ENCODE measurements at regions not wholly inside any gene's neighbourhood (a gene's known extent, or its start where the extent isn't known, plus 50 kb on each side); places are given as distances from the start of the nearest gene placed in this dataset.

DNA sequence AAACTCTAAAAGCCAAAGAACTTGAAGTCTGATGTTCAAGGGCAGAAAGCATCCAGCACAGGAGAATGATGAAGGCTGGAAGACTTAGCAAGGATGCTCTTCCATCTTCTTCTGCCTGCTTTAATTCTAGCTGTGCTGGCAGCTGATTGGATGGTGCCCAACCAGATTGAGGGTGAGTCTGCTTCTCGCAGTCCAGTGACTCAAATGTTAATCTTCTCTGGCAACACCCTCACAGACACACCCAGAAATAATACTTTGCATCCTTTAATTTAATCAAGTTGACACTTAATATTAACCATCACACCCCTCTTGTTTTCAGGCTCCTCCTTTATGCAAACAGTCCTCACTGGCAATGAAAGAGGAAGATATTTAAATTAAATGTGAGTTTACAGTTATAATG, 321.7 kb downstream of the TEX13C start:
- POLR2A ChIA-PET, result no interaction called here
- DNase-seq (ENCODE audit: low read depth), result no peak
- Histone ChIP-seq H3K4me3 (ENCODE audit: low read depth, low read length) (no peak overlapping the region), H3K36me3 (ENCODE audit: control insufficient read depth, insufficient read depth, low read length) (no peaks in the 10 kb centered on the region), H3K27me3 (ENCODE audit: control insufficient read depth, insufficient read depth, low read length) (no peaks in the 10 kb centered on the region)
- CTCF ChIA-PET, result no interaction called here
- TF ChIP-seq, protein P1, sequence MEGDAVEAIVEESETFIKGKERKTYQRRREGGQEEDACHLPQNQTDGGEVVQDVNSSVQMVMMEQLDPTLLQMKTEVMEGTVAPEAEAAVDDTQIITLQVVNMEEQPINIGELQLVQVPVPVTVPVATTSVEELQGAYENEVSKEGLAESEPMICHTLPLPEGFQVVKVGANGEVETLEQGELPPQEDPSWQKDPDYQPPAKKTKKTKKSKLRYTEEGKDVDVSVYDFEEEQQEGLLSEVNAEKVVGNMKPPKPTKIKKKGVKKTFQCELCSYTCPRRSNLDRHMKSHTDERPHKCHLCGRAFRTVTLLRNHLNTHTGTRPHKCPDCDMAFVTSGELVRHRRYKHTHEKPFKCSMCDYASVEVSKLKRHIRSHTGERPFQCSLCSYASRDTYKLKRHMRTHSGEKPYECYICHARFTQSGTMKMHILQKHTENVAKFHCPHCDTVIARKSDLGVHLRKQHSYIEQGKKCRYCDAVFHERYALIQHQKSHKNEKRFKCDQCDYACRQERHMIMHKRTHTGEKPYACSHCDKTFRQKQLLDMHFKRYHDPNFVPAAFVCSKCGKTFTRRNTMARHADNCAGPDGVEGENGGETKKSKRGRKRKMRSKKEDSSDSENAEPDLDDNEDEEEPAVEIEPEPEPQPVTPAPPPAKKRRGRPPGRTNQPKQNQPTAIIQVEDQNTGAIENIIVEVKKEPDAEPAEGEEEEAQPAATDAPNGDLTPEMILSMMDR (IDR thresholded peaks at IDR 0.05; ENCODE audit: insufficient read depth, low read depth, low read length), result no peak

DNA sequence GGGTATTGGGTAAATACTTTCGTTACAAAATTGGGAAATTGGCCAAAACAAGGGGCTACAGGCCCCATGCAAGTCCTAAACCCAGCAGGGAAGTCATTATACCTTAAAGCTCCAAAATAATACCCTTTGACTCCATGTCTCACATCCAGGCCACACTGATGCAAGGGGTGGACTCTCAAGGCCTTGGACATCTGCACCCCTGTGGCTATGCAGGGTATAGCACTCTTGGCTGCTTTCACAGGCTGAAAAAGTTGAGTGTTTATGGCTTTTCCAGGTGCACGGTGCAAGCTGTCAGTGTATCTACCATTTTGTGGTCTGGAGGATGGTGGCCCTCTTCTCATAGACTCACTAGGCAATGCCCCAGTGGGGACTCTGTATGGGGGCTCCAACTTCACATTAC, 326.5 kb downstream of the TEX13C start:
- POLR2A ChIA-PET, result no interaction called here
- Histone ChIP-seq H3K4me3 (ENCODE audit: low read depth, low read length) (no peak overlapping the region), H3K27me3 (ENCODE audit: control insufficient read depth, insufficient read depth, low read length) (no peaks in the 10 kb centered on the region), H3K36me3 (ENCODE audit: control insufficient read depth, insufficient read depth, low read length) (no peaks in the 10 kb centered on the region)
- no peak for DNase-seq (ENCODE audit: low read depth)
- CTCF ChIA-PET, result no interaction called here
- TF ChIP-seq, protein P1 (IDR thresholded peaks at IDR 0.05; ENCODE audit: insufficient read depth, low read depth, low read length), result no peak

DNA sequence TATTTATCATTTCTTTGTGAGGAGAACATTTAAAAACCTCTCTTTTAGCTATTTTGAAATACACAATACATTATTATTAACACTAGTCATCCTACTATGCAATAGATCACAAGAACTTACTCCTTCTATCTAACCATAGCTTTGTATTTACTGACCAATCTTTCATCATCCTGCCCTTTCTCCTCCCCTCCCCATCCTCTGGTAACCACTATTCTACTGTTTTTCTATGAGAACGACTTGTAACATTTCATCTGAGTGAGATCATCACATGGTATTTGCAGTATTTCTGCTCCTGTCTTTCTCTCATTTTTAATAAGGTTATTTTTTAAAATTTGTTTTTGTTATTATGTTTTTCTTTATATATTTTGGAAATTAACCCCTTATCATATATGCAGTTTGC, 331.8 kb downstream of the TEX13C start:
- ChIA-PET CTCF (no interaction called here), POLR2A (no interaction called here)
- H3K27me3 ChIP-seq (ENCODE audit: control insufficient read depth, insufficient read depth, low read length), result no peaks in the 10 kb centered on the region
- TF ChIP-seq, protein P1 (IDR thresholded peaks at IDR 0.05; ENCODE audit: insufficient read depth, low read depth, low read length), result no peak
- H3K36me3 ChIP-seq (ENCODE audit: control insufficient read depth, insufficient read depth, low read length), result no peaks in the 10 kb centered on the region
- no peak for DNase-seq (ENCODE audit: low read depth)
- H3K4me3 ChIP-seq (ENCODE audit: low read depth, low read length), result no peak overlapping the region

DNA sequence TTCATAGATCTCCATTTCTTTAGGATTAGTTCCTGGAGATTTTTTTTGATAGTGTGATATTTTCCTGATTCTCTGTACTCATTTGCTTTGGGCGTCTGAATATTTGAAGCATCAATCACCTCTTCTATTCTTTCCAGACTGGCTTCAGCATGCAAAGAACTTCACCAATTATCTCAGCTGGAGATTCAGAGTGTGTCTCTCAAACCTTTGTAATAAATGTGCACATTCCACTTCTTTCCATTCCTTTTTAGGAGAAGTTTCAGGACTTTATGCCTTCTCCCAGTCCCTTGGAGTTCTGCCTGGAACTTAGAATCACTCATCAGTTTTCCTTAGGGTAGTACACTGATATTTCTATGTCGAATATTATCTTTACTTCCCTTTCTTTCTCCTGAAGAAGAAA, 334.8 kb downstream of the TEX13C start:
- no peak for DNase-seq (ENCODE audit: low read depth)
- CTCF ChIA-PET, result no interaction called here

DNA sequence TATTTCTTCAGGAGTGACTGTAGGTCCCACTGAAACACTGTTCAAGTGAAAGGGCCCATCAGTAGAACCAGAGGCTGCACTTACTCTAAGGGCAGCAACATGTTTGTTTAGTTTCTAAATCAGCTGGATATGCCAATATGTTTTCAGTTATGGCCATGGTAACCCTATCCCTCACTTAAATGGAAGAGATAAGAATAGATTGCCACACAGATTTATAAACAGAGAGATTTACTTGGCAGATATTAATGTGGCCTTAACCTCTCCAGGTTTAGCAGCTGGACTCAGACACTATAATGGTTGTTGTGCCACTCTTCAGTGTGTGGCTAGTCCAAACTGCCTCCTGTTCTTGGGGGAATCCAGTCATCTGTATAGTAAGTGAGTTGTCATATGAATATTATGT, 354.1 kb downstream of the TEX13C start:
- ChIA-PET CTCF (no interaction called here), POLR2A (no interaction called here)
- DNase-seq (ENCODE audit: low read depth), result no peak
- Histone ChIP-seq H3K4me3 (ENCODE audit: low read depth, low read length) (no peak overlapping the region), H3K36me3 (ENCODE audit: control insufficient read depth, insufficient read depth, low read length) (no peaks in the 10 kb centered on the region), H3K27me3 (ENCODE audit: control insufficient read depth, insufficient read depth, low read length) (no peaks in the 10 kb centered on the region)
- TF ChIP-seq, protein P1 (IDR thresholded peaks at IDR 0.05; ENCODE audit: insufficient read depth, low read depth, low read length), result no peak

More for the DNA sequence above, 334.8 kb downstream of the TEX13C start:
- TF ChIP-seq, protein P1 (IDR thresholded peaks at IDR 0.05; ENCODE audit: insufficient read depth, low read depth, low read length), result no peak
- POLR2A ChIA-PET, result no interaction called here
- Histone ChIP-seq H3K36me3 (ENCODE audit: control insufficient read depth, insufficient read depth, low read length) (no peaks in the 10 kb centered on the region), H3K27me3 (ENCODE audit: control insufficient read depth, insufficient read depth, low read length) (no peaks in the 10 kb centered on the region), H3K4me3 (ENCODE audit: low read depth, low read length) (no peak overlapping the region)

Measured in BJ (cell line).